GM19467 (cell line): ENCODE measurements at regions not wholly inside any gene's neighbourhood (a gene's known extent, or its start where the extent isn't known, plus 50 kb on each side); places are given as distances from the start of the nearest gene placed in this dataset.
"Not testable (repeated sequence)": the region's sequence is repeated elsewhere in the genome, so short reads cannot be mapped to it uniquely, and the experiment has no call there.

Experiments
- ATAC-seq: cut with Tn5 transposase; IDR thresholded peaks from one replicate; pipeline ENCODE4 v1.9.1; 2021; ENCODE audit warnings: mild to moderate bottlenecking, moderate library complexity; ENCODE audit not compliant: unreplicated experiment

DNA sequence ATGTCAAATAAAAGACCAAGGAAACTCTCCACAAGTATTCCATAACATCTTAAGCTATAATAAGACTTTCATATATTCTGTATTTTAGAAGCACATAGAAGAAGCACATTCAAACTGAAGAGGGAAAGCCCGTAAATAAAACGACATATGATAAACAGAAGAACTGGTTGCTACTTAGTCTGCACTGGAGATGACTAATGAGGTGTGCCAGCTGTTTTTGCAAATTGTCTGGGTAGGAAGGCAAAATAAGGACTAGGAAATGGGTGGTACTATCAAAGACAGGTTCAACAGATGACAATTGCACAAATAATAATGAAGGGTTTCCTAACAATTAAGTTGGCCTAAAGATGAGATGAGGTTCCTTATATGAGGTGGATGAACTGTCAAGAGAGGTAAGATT lies 593.2 kb upstream of the CCDC179 start:
- ATAC-seq, result no peak

DNA sequence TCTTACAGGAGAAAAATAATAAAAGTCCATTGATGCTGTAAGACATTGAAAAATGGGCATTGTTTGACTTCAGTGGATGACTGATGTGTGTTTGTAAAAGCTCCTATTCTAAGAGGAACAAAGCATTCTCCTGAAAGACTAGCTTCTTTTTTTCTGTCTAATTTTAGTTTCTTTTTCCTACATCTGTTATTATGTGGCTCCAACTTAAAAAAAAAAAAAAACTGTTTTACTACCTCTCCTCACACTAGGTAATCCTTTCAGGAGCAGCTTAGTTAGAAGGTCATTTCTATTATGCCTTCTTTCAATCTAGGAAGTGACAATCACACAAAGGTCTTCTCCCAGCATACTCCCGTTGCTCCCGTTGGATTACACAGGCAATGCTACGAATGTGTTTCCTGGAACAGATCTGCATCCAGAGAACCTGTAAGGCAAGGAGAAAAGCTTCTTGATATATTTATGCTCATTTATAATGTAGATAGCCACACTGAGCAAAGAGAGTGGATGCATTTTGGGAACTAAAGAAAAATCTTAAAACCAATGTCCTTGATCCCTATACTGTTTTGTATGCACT lies 595.1 kb upstream of the CCDC179 start:
- ATAC-seq, result no peak

DNA sequence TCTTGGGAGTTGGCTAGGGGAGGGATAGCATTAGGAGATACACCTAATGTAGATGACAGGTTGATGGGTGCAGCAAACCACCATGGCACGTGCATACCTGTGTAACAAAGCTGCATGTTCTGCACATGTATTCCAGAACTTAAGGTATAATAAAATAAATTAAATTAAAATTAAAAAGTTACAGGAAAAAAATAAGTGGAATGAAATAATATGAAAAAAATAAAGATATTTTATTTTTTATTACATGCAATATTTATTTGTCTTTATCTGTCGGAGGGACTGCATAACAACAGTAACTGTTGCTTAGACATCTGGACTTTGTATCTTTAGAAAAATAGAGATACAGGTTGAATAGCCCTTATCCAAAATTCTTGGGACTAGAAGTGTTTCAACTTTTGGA lies 597.4 kb upstream of the CCDC179 start:
- ATAC-seq, result no peak

DNA sequence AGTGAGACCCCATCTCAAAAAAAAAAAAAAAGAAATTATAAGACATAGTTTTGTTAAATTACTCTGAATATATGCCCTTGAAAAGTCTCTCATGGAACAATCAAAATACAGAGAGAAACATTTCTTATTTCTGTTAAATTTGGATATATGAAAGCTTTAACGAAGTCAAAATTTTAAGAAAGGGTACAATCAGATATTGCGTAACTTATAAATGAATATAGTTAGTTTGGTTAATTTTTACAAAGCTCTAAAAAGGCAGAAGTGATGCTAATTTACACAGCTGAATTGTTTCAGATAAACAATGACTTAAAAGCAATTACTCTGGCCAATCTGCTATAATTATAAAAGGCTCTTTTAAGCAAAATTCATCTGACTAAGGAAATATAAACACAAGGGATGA lies 611.6 kb upstream of the CCDC179 start:
- no peak for ATAC-seq

DNA sequence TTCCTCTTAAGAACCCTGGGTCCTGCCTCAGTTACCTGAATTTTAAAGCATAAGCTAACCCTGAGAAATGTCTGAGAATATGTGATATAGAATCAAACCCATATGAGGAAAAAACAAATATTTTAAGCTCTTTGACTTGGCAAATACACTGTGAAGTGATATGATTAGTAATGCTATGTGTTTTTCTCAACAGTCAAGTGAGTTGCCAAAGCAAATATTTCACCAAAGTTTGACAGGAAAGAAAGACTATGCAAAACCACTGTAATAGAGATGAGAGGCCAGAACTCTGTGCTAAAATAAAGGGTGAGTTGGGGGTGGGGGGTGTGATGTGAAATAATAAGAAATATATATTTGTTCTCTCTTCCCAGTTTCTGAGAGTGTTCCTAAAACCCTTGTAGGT lies 613.5 kb upstream of the CCDC179 start:
- ATAC-seq, result no peak

DNA sequence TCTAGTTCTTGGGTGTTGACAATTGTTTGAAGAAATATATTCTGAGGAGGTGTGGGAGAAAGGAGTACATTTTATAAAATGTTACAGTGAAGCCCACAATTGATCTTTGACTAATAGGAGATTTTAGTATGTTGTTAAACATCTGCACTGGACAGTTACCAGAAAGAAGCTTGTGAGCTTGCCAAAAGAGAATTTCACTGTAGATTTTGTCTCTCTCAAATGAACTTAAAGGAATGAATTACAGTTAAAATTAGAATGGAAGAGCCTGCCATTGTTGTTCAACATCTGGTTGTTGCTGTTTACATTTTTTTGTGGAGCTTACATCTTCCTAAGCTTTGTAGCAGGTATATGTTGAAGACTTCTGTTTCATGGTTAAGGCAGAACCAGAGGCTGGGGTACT lies 620.5 kb upstream of the CCDC179 start:
- no peak for ATAC-seq

DNA sequence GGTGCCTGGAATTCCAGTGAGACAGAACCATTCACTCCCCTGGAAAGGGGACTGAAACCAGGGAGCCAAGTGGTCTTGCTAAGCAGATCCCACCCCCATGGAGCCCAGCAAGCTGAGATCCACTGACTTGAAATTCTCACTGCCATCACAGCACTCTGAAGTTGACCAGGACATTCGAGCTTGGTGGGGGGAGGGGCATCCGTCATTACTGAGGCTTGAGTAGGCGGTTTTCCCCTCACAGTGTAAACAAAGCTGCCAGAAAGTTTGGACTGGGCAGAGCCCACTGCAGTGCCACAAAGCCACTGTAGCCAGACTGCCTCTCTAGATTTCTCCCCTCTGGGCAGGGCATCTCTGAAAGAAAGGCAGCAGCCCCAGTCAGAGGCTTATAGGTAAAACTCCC lies 623.9 kb upstream of the CCDC179 start:
- not testable (repeated sequence) for ATAC-seq

DNA sequence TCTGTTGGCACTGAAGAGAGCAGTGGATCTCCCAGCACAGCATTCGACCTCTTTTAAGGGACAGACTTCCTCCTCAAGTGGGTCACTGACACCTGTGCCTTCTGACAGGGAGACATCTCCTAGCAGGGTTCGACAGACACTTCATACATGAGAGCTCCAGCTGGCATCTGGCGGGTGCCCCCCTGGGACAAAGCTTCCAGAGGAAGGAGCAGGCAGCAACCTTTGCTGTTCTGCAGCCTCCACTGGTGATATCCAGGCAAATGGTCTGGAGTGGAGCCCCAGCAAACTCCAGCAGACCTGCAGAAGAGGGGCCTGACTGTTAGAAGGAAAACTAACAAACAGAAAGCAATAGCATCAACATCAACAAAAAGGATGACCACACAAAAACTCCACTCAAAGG lies 624.3 kb upstream of the CCDC179 start:
- not testable (repeated sequence) for ATAC-seq

DNA sequence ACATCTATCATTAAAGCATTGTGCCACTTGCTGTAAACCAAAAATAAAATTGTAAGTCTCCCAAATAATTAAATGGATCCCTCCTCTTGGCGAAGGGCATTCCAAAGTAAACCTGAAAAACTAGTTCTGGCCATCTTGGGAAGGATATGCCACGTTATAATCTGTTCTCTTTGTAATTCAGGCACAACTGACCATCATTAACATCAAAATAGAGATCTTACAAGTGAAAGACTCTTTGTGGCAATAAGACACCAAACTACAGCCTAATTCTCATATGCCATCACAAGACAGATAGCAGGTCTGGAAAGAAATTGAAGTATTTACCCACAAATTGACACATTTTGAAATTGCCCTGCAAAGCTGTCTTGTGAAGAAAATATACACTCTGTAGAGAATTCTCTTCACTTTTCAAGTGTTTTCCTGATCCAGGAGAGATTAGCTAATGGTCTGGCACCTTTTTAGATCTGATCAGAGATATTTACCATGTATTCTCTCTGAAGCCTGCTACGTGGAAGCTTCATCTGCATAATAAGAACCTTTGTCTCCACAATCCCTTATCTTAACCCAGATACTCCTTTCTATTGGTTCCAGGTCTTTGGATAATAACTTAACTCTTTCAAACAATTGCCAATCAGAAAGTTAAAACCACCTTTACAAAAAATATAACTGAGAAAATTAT lies 630.4 kb upstream of the CCDC179 start:
- ATAC-seq, result no peak

DNA sequence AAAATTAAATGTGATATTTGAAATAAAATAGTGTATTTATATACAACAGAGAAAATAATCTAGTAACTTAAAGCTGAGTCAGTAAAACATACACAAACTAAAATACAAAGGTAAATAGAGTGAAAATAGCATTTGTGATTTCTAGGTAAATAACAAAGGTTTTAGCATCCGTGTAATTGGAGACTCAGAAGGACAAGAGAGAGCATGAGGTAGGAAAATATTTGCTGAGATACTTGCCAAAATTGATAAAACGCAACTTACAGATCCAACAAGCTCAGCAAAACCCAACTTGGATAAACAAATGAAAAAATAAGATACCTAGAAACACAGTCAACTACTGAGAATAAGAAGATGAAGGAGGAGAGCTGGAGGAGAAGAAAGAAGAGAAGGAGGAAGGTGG lies 634.7 kb upstream of the CCDC179 start:
- ATAC-seq, result no peak

DNA sequence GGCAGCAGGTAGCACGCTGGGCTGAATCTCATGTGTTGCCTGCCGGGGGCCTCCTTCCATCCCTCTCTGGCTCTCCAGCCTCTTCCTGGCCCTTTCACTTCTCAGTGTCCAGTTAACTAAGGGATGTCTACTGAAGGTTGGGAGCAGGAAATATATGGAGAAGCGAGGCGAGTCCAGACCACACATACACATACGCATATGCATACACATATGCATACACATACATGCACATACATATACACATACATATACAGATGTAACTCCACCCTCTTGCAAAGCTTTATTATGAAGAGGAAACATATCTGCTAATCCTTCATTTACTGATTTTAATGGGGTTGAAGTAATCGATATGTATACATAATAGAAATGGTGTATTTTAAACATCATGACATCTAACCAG lies 636.1 kb upstream of the CCDC179 start:
- ATAC-seq, result no peak

DNA sequence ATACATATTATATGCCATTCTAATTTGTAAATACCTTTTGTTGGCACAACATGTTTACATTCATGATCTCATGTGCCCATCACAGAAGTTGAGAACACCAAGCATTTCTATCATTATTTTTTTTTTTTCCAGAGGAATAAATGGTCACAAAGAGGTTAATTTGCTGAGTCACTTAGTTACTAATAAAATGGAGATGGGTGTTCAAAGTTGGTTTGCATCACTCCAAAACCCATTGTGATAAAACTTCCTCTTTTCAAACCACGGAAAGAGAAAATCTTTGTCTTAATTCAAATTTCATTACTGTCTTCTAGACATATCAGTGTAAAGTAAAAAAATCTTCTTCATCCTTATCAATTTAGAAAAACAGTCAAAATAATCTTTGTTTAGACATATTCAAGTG lies 636.8 kb upstream of the CCDC179 start:
- ATAC-seq, result no peak

DNA sequence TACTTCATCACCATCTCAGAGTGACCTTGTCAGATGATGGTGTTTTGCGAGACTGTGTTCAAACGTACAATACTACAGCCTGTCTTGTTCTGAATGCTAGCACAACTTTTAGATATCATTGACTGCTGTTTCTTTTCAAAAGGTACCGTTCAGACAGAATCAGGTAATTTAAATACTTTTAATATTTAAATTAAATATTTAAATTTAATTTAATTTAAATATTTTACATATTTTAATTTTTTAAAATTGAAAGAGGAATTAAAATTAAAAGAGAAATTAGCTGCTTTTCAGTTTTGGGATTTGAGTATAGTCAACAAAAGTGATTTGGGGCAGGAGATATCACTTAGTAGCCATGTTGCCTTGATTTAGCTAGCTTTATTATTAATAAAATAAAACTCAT lies 642.1 kb upstream of the CCDC179 start:
- no peak for ATAC-seq

DNA sequence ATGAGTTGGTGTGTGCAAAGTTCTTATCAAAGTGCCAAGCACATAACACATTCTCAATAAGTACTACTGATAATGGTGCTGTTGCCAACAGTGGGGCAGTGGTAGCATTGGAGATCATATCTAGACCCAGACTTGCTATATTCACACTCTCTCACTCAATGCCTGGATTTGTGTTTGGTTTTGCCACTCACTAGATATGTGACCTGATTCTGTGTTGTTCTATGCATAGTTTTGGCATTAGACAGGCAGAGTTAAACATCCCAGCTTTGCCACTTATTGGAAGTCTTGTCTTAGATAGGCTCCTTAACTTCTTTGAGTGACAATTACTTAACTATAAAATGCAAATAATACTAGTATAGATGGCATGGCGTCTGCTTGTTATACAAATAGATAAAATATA lies 642.6 kb upstream of the CCDC179 start:
- no peak for ATAC-seq

DNA sequence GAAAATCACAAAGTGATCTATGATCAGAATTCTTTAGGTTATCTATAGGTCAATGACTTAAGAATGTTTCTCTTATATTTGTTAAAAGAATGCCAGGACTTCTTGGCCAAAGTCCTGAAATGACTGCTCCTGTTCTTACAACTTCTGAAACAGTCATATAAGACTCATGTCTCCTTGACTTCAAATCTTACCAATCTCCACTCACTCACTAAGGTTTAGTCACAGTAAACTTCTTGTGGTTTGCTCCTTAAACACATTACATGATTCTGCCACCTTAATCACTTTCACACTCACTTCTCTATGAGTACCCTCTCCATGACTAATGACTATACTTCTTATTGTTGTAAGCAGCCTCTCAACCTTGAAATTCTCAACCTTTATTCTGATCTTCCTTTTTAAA lies 648.7 kb upstream of the CCDC179 start:
- no peak for ATAC-seq

DNA sequence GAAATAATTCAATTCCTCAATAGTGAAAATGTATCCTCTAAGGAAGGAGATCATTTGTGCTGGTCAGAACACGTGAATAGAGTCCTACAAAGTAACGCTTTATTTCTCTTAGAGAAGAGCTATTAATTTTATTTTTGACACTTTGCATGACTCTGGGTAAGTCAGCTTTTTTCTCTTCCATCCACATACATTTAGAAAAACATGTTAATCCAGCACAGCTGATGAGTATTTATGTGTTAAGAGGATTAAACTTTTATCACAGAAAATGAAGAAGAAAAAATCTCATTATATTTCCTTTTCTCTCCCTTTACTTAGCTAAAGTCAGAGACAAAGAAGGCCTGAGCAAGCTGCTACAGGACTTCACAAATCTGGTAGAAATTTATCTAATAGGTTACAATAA lies 649.5 kb upstream of the CCDC179 start:
- ATAC-seq, result no peak

DNA sequence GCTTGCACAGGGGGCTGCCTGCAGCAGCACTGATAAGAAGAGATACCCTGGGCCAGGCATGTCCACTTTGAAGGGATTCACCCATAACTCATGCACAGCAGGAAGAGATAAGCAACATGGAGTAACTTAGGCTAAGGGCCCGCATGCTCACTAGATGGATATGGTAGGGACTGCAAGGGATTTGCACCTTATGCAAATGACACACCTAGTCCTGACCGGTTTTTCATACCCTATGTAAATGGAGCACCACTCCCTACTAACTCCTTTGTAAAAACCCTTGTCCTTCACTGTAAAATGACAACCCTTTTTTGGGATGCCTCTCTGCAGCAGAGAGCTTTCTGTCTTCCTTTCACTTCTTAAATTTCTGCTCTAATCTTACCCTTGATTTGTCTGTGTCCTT lies 658.9 kb upstream of the CCDC179 start:
- no peak for ATAC-seq

DNA sequence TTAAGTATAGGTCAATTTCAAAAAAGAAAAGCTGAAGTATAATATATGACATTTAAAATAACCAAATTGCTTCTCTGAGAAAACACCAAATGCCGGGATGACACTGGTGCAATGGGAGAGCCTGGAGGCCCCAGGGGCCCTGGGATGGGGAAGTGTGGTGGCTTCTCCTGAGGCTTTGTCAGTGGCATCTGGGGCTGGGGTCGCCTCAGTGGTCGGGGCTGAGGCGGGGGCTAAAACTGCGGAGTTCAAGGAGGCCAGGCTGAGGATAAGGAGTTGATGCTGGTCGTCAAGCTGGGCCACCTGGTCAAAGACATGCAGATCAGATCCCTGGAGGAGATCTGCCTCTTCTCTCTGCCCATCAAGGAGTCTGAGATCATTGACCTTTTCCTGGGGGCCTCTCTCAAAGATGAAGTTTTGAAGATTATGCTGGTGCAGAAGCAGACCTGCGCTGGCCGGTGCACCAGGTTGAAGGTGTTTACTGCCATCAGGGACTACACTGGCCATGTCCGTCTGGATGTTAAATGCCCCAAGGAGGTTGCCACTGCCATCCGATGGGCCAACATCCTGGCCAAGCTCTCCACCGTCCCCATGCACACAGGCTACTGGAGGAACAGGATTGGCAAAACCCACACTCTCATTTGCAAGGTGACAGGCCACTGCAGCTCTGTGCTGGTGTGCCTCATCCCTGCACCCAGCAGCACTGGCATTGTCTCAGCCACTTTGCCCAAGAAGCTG lies 660.1 kb upstream of the CCDC179 start:
- no peak for ATAC-seq

DNA sequence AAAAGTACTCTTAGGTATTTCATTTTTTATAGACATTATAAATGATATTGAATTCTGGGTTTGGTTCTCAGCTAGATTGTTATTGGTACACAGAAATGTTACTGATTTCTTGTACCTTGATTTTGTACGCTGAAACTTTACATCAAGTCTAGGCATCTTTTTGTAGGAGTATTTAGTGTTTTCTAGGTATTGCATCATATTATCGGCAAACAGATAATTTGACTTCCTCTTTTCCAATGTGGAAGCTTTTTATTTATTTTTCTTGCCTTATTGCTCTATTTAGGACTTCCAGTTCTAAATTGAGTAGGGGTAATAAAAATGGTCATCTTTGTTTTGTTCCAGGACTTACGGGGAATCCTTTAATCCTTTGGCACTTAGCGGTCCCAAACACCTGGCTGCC lies 676.6 kb upstream of the CCDC179 start:
- ATAC-seq, result no peak

DNA sequence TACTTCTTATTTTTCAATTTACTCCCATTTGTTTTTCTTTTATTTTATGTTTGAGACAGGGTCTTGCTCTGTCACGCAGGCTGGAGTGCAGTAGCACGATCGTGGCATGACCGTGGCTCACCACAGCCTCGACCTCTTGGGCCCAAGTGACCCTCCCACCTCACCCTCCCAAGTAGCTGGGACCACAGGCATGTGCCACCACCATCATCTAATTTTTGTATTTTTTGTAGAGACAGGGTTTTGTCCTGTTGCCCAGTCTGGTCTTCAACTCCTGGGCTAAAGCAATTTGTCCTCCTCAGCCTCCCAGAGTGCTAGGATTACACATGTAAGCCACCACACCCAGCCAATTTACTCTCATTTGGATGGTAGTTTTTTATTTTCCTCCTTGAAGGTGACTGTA lies 679.3 kb upstream of the CCDC179 start:
- no peak for ATAC-seq

DNA sequence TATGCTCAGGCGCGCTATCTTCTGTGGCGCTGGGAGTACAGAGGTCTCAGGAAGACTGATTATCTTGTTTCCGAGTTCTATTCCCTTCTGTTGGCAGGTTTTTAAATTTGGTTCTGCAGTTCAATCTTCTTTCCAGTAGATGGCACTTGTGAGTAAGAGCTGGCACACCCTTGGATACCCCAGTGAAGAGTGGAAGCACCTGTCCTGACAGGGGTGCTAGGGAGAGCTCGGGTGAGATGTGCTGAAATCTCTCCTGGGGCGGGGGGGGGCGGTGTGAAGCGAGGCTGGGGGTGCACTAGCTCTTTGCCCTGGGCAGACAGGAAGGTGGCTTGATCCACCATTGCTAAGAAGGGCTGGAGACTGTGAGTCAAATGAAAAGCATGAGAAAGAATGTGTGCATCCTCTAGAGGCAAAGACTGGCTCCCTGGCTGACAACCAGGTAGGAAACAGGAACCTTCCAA lies 679.9 kb upstream of the CCDC179 start:
- peak; percentile 88 for ATAC-seq

DNA sequence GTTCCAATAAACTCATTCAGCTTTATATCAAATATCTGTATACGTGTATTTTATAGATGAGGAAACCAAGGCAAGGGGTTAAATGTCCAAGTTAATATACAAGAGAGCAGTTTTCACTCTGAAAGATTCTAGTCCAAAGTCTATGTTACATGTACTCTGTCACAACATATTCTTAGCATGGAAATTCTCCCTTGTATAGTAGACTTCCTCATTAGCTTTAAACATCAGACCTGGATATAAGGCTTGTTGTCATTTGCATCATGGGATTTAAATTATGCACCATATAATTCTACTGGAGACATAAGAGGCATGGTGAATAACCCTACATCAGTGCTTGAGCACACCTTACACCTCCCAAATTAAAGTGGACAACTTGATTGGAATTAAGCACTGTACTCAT lies 681.9 kb upstream of the CCDC179 start:
- ATAC-seq, result no peak
